Gastrocnemius medialis (tissue), 4 donors: ENCODE measurements at regions not wholly inside any gene's neighbourhood (a gene's known extent, or its start where the extent isn't known, plus 50 kb on each side); places are given as distances from the start of the nearest gene placed in this dataset.

ENCODE experiments used
- CTCF ChIP-seq, 5 experiments: fragments of 450-650 bp in 3 of 5; fragments of 200-600 bp in 2 of 5; sonication (generic) in 2 of 5; IDR thresholded peaks in 4 of 5; conservative IDR thresholded peaks in 1 of 5; 1 replicate in 4 of 5; 2 replicates in 1 of 5; pipeline ENCODE4 v1.5.1; 2016 to 2019; ENCODE audit warnings: antibody characterized with exemption in 5 of 5, mild to moderate bottlenecking in 3 of 5, moderate library complexity in 3 of 5
- POLR2A ChIP-seq, 2 donors: fragments of 450-650 bp; IDR thresholded peaks; one replicate each; pipeline ENCODE4 v1.6.1; 2017; ENCODE audit warnings: antibody characterized with exemption in 2 of 2, mild to moderate bottlenecking in 2 of 2, moderate library complexity in 2 of 2

- no peak for TF ChIP-seq CTCF (IDR thresholded peaks at IDR 0.05 in 4 of 5, conservative IDR thresholded peaks at IDR 0.05 in 1 of 5)
- TF ChIP-seq POLR2A (IDR thresholded peaks at IDR 0.05), result no peak
Observed at GRCh38 chr3:35867791-35868190, 228.5 kb downstream of the ARPP21 start.
